NOMO-1 treated with dmso at 0.1 percent for 144 hours (cell line): ENCODE measurements at regions not wholly inside any gene's neighbourhood (a gene's known extent, or its start where the extent isn't known, plus 50 kb on each side); places are given as distances from the start of the nearest gene placed in this dataset.

Experiments used
- DNase-seq: peaks from one replicate; lab custom pipeline; 2025; ENCODE audit not compliant: unreplicated experiment; lab: John Stamatoyannopoulos, UW

- DNase-seq: no peak
These were observed 265.4 kb upstream of the HES1 start for GRCh38 chr3:193870376-193871219.

- no peak for DNase-seq
These were observed 264.8 kb upstream of the HES1 start for GRCh38 chr3:193871220-193871485.

GRCh38 chr3:193872265-193872753 lies 263.6 kb upstream of the HES1 start:
- DNase-seq: no peak

GRCh38 chr3:193873426-193874201 lies 262.3 kb upstream of the HES1 start:
- DNase-seq: no peak

GRCh38 chr3:193874512-193874911 lies 261.4 kb upstream of the HES1 start:
- no peak for DNase-seq

GRCh38 chr3:193874997-193875593 lies 260.9 kb upstream of the HES1 start:
- DNase-seq: no peak

GRCh38 chr3:193875601-193876321 lies 260.2 kb upstream of the HES1 start:
- DNase-seq: no peak

GRCh38 chr3:193879099-193879863 lies 256.7 kb upstream of the HES1 start:
- DNase-seq: no peak

- DNase-seq: no peak
These were observed 256.1 kb upstream of the HES1 start for GRCh38 chr3:193879864-193880242.

- DNase-seq: no peak
These were observed 253.9 kb upstream of the HES1 start for GRCh38 chr3:193882091-193882490.

GRCh38 chr3:193883551-193883950 lies 252.4 kb upstream of the HES1 start:
- DNase-seq: no peak

GRCh38 chr3:193884027-193884426 lies 251.9 kb upstream of the HES1 start:
- DNase-seq: no peak

GRCh38 chr3:193884652-193885051 lies 251.3 kb upstream of the HES1 start:
- no peak for DNase-seq

- no peak for DNase-seq
These were observed 250.1 kb upstream of the HES1 start for GRCh38 chr3:193885832-193886231.

- no peak for DNase-seq
These were observed 245.7 kb upstream of the HES1 start for GRCh38 chr3:193890016-193890897.

- peak; percentile 22 for DNase-seq
These were observed 241.7 kb upstream of the HES1 start for GRCh38 chr3:193894121-193894863.

GRCh38 chr3:193895409-193895808 lies 240.5 kb upstream of the HES1 start:
- no peak for DNase-seq

- no peak for DNase-seq
These were observed 239.5 kb upstream of the HES1 start for GRCh38 chr3:193896419-193896818.

- no peak for DNase-seq
These were observed 238.7 kb upstream of the HES1 start for GRCh38 chr3:193897288-193897687.
